Ovary (tissue), 7 donors: ENCODE measurements at regions not wholly inside any gene's neighbourhood (a gene's known extent, or its start where the extent isn't known, plus 50 kb on each side); places are given as distances from the start of the nearest gene placed in this dataset.

Source experiments
- DNase-seq, 5 donors: peaks; one replicate each; pipeline ENCODE4 v3.0.0-alpha.2; 2019 to 2020
- H3K27ac ChIP-seq, 2 donors: fragments of 200-600 bp; one replicate each; pipeline versions ENCODE4 v1.5.1 to v1.8.0; 2019 to 2022
- H3K27me3 ChIP-seq: fragments of 200-600 bp; one replicate; pipeline ENCODE4 v1.8.0; 2022
- H3K36me3 ChIP-seq: fragments of 200-600 bp; sonication (generic); one replicate; pipeline ENCODE4 v1.5.1; 2019
- H3K4me1 ChIP-seq: one replicate; pipeline ENCODE4 v1.8.1; 2013; ENCODE audit warnings: mild to moderate bottlenecking, moderate library complexity; ENCODE audit not compliant: insufficient read depth
- H3K4me3 ChIP-seq: fragments of 200-600 bp; sonication (generic); one replicate; pipeline ENCODE4 v1.5.1; 2017
- H3K9me3 ChIP-seq, 2 donors: fragments of 200-600 bp in 1 of 2; sonication (generic) in 1 of 2; one replicate each; pipeline versions ENCODE4 v1.5.1 to v1.8.1; 2013 to 2019; ENCODE audit warnings: mild to moderate bottlenecking in 1 of 2, moderate library complexity in 1 of 2
- CTCF ChIP-seq, 3 donors: fragments of 450-650 bp in 2 of 3; fragments of 200-600 bp in 1 of 3; IDR thresholded peaks; one replicate each; pipeline versions ENCODE4 v1.5.1 to v1.8.0; 2016 to 2022; ENCODE audit warnings: antibody characterized with exemption in 3 of 3, mild to moderate bottlenecking in 1 of 3
- EP300 ChIP-seq: sonication (generic); formaldehyde crosslinking; IDR thresholded peaks from one replicate; pipeline ENCODE4 v1.6.1; 2017; ENCODE audit warnings: antibody characterized with exemption
- POLR2A ChIP-seq: fragments of 450-650 bp; IDR thresholded peaks from one replicate; pipeline ENCODE4 v1.6.1; 2017; ENCODE audit warnings: antibody characterized with exemption, mild to moderate bottlenecking, moderate library complexity
- WGBS, 3 donors: extraction: QIAGEN DNeasy Blood & Tissue Kit in 1 of 3; methylation state at CpG; one replicate each; pipeline versions ENCODE4 v1.1.5 to v1.1.7; 2013 to 2017; 5-methylcytosine and 5-hydroxymethylcytosine counted together
- intact Hi-C, 4 donors: fragments of 100-400 bp; cut with DNase I; formaldehyde crosslinking; loops; one replicate each; pipeline versions ENCODE4 v1.11.0 to v1.15.1; 2022 to 2023
- donor health status: DM: no; HTN: no; CAD: no; lungs with moderate emphysema.
- donor health status: DM: no; HTN: no; CAD: no.
- donor health status: Bipolar disorder and iron deficiency.
- donor health status: DM: no; HTN: no; CAD: no.
- donor health status: DM: yes; HTN: yes; CAD: no.

- no peak overlapping the region for H3K4me3 ChIP-seq
- 63 to 69% (median 66%) methylated on average over 5 of the region's 5 CpGs for WGBS, 3 donors
- intact Hi-C loops, result no loop called here
- H3K27ac ChIP-seq, result no peak overlapping the region
- H3K9me3 ChIP-seq, result no peaks in the 10 kb centered on the region
- DNase-seq, result no peak
- no peaks in the 10 kb centered on the region for H3K27me3 ChIP-seq
- H3K36me3 ChIP-seq, result no peaks in the 10 kb centered on the region
- TF ChIP-seq EP300 (no peak), CTCF (IDR thresholded peaks at IDR 0.05) (no peak), POLR2A (no peak)
- no peaks in the 10 kb centered on the region for H3K4me1 ChIP-seq
Observed at GRCh38 chr1:24984800-24985522, 54.9 kb upstream of the RUNX3 start.

GRCh38 chr1:24984300-24984699 is 54.2 kb upstream of the RUNX3 start:
- Histone ChIP-seq H3K4me1 (no peaks in the 10 kb centered on the region), H3K27ac (no peak overlapping the region), H3K9me3 (no peaks in the 10 kb centered on the region), H3K36me3 (no peaks in the 10 kb centered on the region), H3K4me3 (no peak overlapping the region), H3K27me3 (no peaks in the 10 kb centered on the region)
- DNase-seq, result no peak
- TF ChIP-seq POLR2A (no peak), EP300 (no peak), CTCF (IDR thresholded peaks at IDR 0.05) (no peak)
- intact Hi-C loops, result no loop called here
- WGBS, 3 donors, result 50 to 60% (median 50%) methylated on average over 2 of the region's 2 CpGs

GRCh38 chr1:24983006-24983680 is 53.1 kb upstream of the RUNX3 start:
- intact Hi-C loops, result no loop called here

GRCh38 chr1:24981631-24982005 is 51.5 kb upstream of the RUNX3 start:
- Histone ChIP-seq H3K4me1 (no peaks in the 10 kb centered on the region), H3K4me3 (no peak overlapping the region), H3K36me3 (no peaks in the 10 kb centered on the region), H3K9me3 (peaks cover 0 to 2% of the 10 kb centered on the region in 2 donors), H3K27ac (no peak overlapping the region), H3K27me3 (no peaks in the 10 kb centered on the region)
- DNase-seq, result no peak
- WGBS, 3 donors, result 73 to 79% (median 77%) methylated on average over 11 of the region's 11 CpGs
- intact Hi-C loops, result no loop called here
- TF ChIP-seq CTCF (IDR thresholded peaks at IDR 0.05) (no peak), POLR2A (no peak), EP300 (no peak)

More at GRCh38 chr1:24983006-24983680, 53.1 kb upstream of the RUNX3 start:
- H3K36me3 ChIP-seq, result no peaks in the 10 kb centered on the region
- WGBS, 3 donors, result 63 to 73% (median 72%) methylated on average over 12 of the region's 12 CpGs
- H3K4me3 ChIP-seq, result no peak overlapping the region
- H3K9me3 ChIP-seq, result peaks cover 0 to 2% of the 10 kb centered on the region in 2 donors
- H3K27ac ChIP-seq, result no peak overlapping the region
- TF ChIP-seq EP300, result no peak
- TF ChIP-seq POLR2A, result no peak
- no peak for TF ChIP-seq CTCF (IDR thresholded peaks at IDR 0.05)
- H3K27me3 ChIP-seq, result no peaks in the 10 kb centered on the region
- no peaks in the 10 kb centered on the region for H3K4me1 ChIP-seq
- no peak for DNase-seq
